ENCODE measurements at regions not wholly inside any gene's neighbourhood (a gene's known extent, or its start where the extent isn't known, plus 50 kb on each side); places are given as distances from the start of the nearest gene placed in this dataset.

GRCh38 chr19:5290336-5291262, 50.0 kb downstream of the PTPRS start:
- no peak overlapping the region for H3K9ac ChIP-seq
- TF ChIP-seq FOXM1 (IDR thresholded peaks at IDR 0.05; ENCODE audit: low read depth) (no peak), GABPA (IDR thresholded peaks at IDR 0.05; ENCODE audit: low read depth) (no peak), USF2 (IDR thresholded peaks at IDR 0.05; ENCODE audit: borderline replicate concordance, low read depth, low read length) (no peak), SIN3A (IDR thresholded peaks at IDR 0.05; ENCODE audit: borderline replicate concordance, low read depth, low read length) (no peak), IRF3 (IDR thresholded peaks at IDR 0.05; ENCODE audit: low read depth, low read length) (no peak), FOXJ3 (CRISPR knock-in tag; IDR thresholded peaks at IDR 0.05) (no peak)
- no peaks in the 10 kb centered on the region for H3K9me3 ChIP-seq
- ChIA-PET CTCF (interaction anchor here (0.6 to 1.1 kb wide), 2 partner anchors 9 to 13 kb away, joined by 3 read pairs; no protein-coding TSS in a partner anchor), POLR2A (no interaction called here)
- no peaks in the 10 kb centered on the region for H3K9me2 ChIP-seq
- H3K27me3 ChIP-seq (ENCODE audit: insufficient read depth), result no peaks in the 10 kb centered on the region
- H3K4me2 ChIP-seq, result peak overlapping the region; percentile 85; the same call in 1 of the 2 replicates
- H3K4me1 ChIP-seq (ENCODE audit: control insufficient read depth in 1 of 2, insufficient read depth in 2 of 2, low read depth in 1 of 2, low read length in 1 of 2), result peaks cover 4 to 39% of the 10 kb centered on the region in 2 experiments; a peak in 1 of 4 replicates
- H3K4me3 ChIP-seq (ENCODE audit: low read depth in 2 of 2, low read length in 1 of 2), result no peak overlapping the region
- peaks cover 70% of the 10 kb centered on the region for H4K20me1 ChIP-seq (ENCODE audit: insufficient read depth)
- H3F3A ChIP-seq (replicated peaks; ENCODE audit: insufficient read depth), result peaks cover 3% of the 10 kb centered on the region
- H2AFZ ChIP-seq (ENCODE audit: low read depth), result no peak overlapping the region
- no peak overlapping the region; a peak in 1 of 4 replicates for H3K27ac ChIP-seq (ENCODE audit: low read depth in 2 of 2, low read length in 1 of 2)
- 94% methylated on average over 5 of the region's 29 CpGs for WGBS (ENCODE audit: low lambda C conversion rate)
- peaks cover 66% of the 10 kb centered on the region for H3K79me2 ChIP-seq (ENCODE audit: insufficient read depth)
- H3K36me3 ChIP-seq (replicated peaks in 1 of 2; ENCODE audit: control insufficient read depth in 1 of 2, insufficient read depth in 2 of 2, low read length in 1 of 2), result peaks cover under 1 to 5% of the 10 kb centered on the region in 2 experiments
- peak; percentile 26 for DNase-seq

- no peak overlapping the region; the same call in 1 of the 2 replicates for H3K4me2 ChIP-seq
- ChIA-PET CTCF (interaction anchor here (1.0 kb wide), 1 partner anchor 22 kb away, joined by 3 read pairs; no protein-coding TSS in a partner anchor), POLR2A (no interaction called here)
- H3K79me2 ChIP-seq (ENCODE audit: insufficient read depth), result peaks cover 68% of the 10 kb centered on the region
- peaks cover 4 to 36% of the 10 kb centered on the region in 2 experiments; a peak in 1 of 4 replicates for H3K4me1 ChIP-seq (ENCODE audit: control insufficient read depth in 1 of 2, insufficient read depth in 2 of 2, low read depth in 1 of 2, low read length in 1 of 2)
- no peaks in the 10 kb centered on the region for H3K9me3 ChIP-seq
- peaks cover 79% of the 10 kb centered on the region for H4K20me1 ChIP-seq (ENCODE audit: insufficient read depth)
- DNase-seq, result peak; percentile 35
- peaks cover 3% of the 10 kb centered on the region for H3F3A ChIP-seq (replicated peaks; ENCODE audit: insufficient read depth)
- H3K27ac ChIP-seq (ENCODE audit: low read depth in 2 of 2, low read length in 1 of 2), result no peak overlapping the region
- H2AFZ ChIP-seq (ENCODE audit: low read depth), result no peak overlapping the region
- no peak overlapping the region for H3K9ac ChIP-seq
- H3K9me2 ChIP-seq, result no peaks in the 10 kb centered on the region
- H3K4me3 ChIP-seq (ENCODE audit: low read depth in 2 of 2, low read length in 1 of 2), result no peak overlapping the region
- peaks cover 9 to 13% of the 10 kb centered on the region in 2 experiments for H3K36me3 ChIP-seq (replicated peaks in 1 of 2; ENCODE audit: control insufficient read depth in 1 of 2, insufficient read depth in 2 of 2, low read length in 1 of 2)
- H3K27me3 ChIP-seq (ENCODE audit: insufficient read depth), result no peaks in the 10 kb centered on the region
- WGBS (ENCODE audit: low lambda C conversion rate), result 89% methylated on average over 18 of the region's 18 CpGs
- no peak for TF ChIP-seq TAF1 (IDR thresholded peaks at IDR 0.05; ENCODE audit: borderline replicate concordance, low read depth, low read length)
- no peak for TF ChIP-seq USF2 (IDR thresholded peaks at IDR 0.05; ENCODE audit: borderline replicate concordance, low read depth, low read length)
- no peak for TF ChIP-seq MXI1 (IDR thresholded peaks at IDR 0.05; ENCODE audit: low read depth, low read length)
- no peak for TF ChIP-seq TEAD4 (IDR thresholded peaks at IDR 0.05; ENCODE audit: borderline replicate concordance, insufficient read depth)
- no peak for TF ChIP-seq MAX (IDR thresholded peaks at IDR 0.05; ENCODE audit: low read depth)
- TF ChIP-seq GATA2 (CRISPR knock-in tag; IDR thresholded peaks at IDR 0.05), result no peak
- no peak for TF ChIP-seq GABPA (IDR thresholded peaks at IDR 0.05; ENCODE audit: low read depth)
- no peak for TF ChIP-seq RXRA (IDR thresholded peaks at IDR 0.05; ENCODE audit: borderline replicate concordance, low read depth)
- TF ChIP-seq TCF12 (IDR thresholded peaks at IDR 0.05), result no peak
- no peak for TF ChIP-seq PBX3 (IDR thresholded peaks at IDR 0.05)
- no peak for TF ChIP-seq RCOR1 (IDR thresholded peaks at IDR 0.05; ENCODE audit: low read length)
- TF ChIP-seq, protein P1, sequence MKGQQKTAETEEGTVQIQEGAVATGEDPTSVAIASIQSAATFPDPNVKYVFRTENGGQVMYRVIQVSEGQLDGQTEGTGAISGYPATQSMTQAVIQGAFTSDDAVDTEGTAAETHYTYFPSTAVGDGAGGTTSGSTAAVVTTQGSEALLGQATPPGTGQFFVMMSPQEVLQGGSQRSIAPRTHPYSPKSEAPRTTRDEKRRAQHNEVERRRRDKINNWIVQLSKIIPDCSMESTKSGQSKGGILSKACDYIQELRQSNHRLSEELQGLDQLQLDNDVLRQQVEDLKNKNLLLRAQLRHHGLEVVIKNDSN (IDR thresholded peaks at IDR 0.05; ENCODE audit: borderline replicate concordance, low read depth), result no peak
- TF ChIP-seq JUND (IDR thresholded peaks at IDR 0.05), result no peak
Observed at GRCh38 chr19:5289060-5289990, 51.3 kb downstream of the PTPRS start.

Measured in SK-N-SH (cell line).